Esophagus muscularis mucosa (tissue), 4 donors: ENCODE measurements at regions not wholly inside any gene's neighbourhood (a gene's known extent, or its start where the extent isn't known, plus 50 kb on each side); places are given as distances from the start of the nearest gene placed in this dataset.

Experiments
- DNase-seq: peaks from one replicate; pipeline ENCODE4 v3.0.0-alpha.2; 2017; ENCODE audit errors: extremely low spot score
- H3K27ac ChIP-seq, 4 donors: fragments of 200-600 bp; sonication (generic); replicated peaks in 1 of 4; 1 replicate in 3 of 4; 2 replicates in 1 of 4; pipeline ENCODE4 v1.5.1; 2016 to 2019; ENCODE audit warnings: mild to moderate bottlenecking in 1 of 4
- H3K27me3 ChIP-seq, 4 donors: fragments of 200-600 bp; sonication (generic); one replicate each; pipeline versions ENCODE4 v1.5.1 to v1.6.0; 2016 to 2019
- H3K36me3 ChIP-seq, 4 donors: fragments of 200-600 bp; sonication (generic); one replicate each; pipeline ENCODE4 v1.5.1; 2016 to 2019
- H3K4me1 ChIP-seq, 4 donors: fragments of 200-600 bp; sonication (generic); one replicate each; pipeline ENCODE4 v1.5.1; 2016 to 2019
- H3K4me3 ChIP-seq, 4 donors: fragments of 200-600 bp; sonication (generic); 1 replicate in 2 of 4; 2 replicates in 2 of 4; pipeline ENCODE4 v1.5.1; 2016 to 2019; ENCODE audit warnings: mild to moderate bottlenecking in 4 of 4, moderate library complexity in 1 of 4
- H3K9me3 ChIP-seq, 4 donors: fragments of 200-600 bp; sonication (generic); 1 replicate in 3 of 4; 2 replicates in 1 of 4; pipeline ENCODE4 v1.5.1; 2016 to 2019
- CTCF ChIP-seq, 3 experiments: fragments of 200-600 bp in 2 of 3; fragments of 450-650 bp in 1 of 3; sonication (generic) in 2 of 3; IDR thresholded peaks; one replicate each; pipeline ENCODE4 v1.5.1; 2017 to 2019; ENCODE audit warnings: antibody characterized with exemption in 3 of 3, mild to moderate bottlenecking in 2 of 3, moderate library complexity in 1 of 3
- EP300 ChIP-seq: sonication (generic); formaldehyde crosslinking; IDR thresholded peaks from one replicate; pipeline ENCODE4 v1.6.1; 2017; ENCODE audit warnings: antibody characterized with exemption
- POLR2A ChIP-seq: fragments of 450-650 bp; IDR thresholded peaks from one replicate; pipeline ENCODE4 v1.6.1; 2017; ENCODE audit warnings: antibody characterized with exemption, moderate library complexity, mild to moderate bottlenecking, low read depth
- POLR2AphosphoS5 ChIP-seq, 2 donors: sonication (generic); formaldehyde crosslinking; IDR thresholded peaks; one replicate each; pipeline ENCODE4 v1.6.1; 2017; ENCODE audit warnings: antibody characterized with exemption in 2 of 2
- WGBS: methylation state at CpG from one replicate; pipeline ENCODE4 v1.1.5; 2018; 5-methylcytosine and 5-hydroxymethylcytosine counted together
- intact Hi-C: fragments of 100-400 bp; cut with DNase I; formaldehyde crosslinking; loops from one replicate; pipeline ENCODE4 v1.15.1; 2023

DNA sequence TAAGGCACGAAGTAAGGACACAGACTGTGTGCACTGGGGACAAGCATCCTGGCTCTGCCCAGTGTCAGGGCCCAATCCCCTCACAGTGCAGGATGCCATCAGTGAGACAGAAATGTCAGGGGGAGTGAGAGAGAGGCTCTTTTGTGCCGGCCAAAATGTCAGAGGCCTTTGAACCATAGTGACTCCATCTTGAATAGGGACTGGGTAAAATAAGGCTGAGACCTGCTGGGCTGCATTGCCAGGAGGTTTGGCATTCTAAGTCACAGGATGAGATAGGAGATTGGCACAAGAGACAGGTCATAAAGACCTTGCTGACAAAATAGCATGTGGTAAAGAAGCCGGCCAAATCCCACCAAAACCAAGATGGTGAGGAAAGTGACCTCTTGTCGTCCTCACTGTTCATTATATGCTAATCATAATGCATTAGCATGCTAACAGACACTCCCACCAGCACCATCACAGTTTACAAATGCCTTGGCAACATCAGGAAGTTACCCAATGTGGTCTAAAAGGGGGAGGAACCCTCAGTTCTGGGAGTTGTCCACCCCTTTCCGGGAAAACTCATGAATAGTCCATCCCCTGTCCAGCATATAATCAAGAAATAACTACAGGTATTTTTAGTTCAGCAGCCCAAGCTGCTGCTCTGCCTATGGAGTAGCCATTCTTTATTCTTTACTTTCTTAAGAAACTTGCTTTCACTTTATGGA is 337.4 kb downstream of the LPIN1 start:
- no peak for TF ChIP-seq POLR2A
- no peaks in the 10 kb centered on the region for H3K36me3 ChIP-seq
- 86% methylated on average over 5 of the region's 5 CpGs for WGBS
- DNase-seq, result no peak
- no peak overlapping the region for H3K4me3 ChIP-seq
- H3K4me1 ChIP-seq, result no peaks in the 10 kb centered on the region
- intact Hi-C loops, result no loop called here
- no peak overlapping the region for H3K27ac ChIP-seq
- H3K27me3 ChIP-seq, result no peaks in the 10 kb centered on the region
- peaks cover 0 to 5% (median 0%) of the 10 kb centered on the region in 4 donors for H3K9me3 ChIP-seq

- TF ChIP-seq EP300, result no peak
- TF ChIP-seq POLR2A, result no peak
- no peak for TF ChIP-seq CTCF (IDR thresholded peaks at IDR 0.05)
- no peak for TF ChIP-seq POLR2AphosphoS5 (IDR thresholded peaks at IDR 0.05)
- Histone ChIP-seq H3K27me3 (no peaks in the 10 kb centered on the region), H3K4me1 (no peaks in the 10 kb centered on the region), H3K36me3 (no peaks in the 10 kb centered on the region), H3K27ac (no peak overlapping the region), H3K4me3 (no peak overlapping the region), H3K9me3 (peaks cover 0 to 5% (median 0%) of the 10 kb centered on the region in 4 donors)
- DNase-seq, result no peak
- intact Hi-C loops, result no loop called here
- 84% methylated on average over 2 of the region's 2 CpGs for WGBS
Measured at GRCh38 chr2:12087175-12087574, 340.7 kb downstream of the LPIN1 start.

- intact Hi-C loops, result no loop called here
- no peak overlapping the region for H3K4me3 ChIP-seq
- TF ChIP-seq POLR2A (no peak), EP300 (no peak), CTCF (IDR thresholded peaks at IDR 0.05) (no peak), POLR2AphosphoS5 (IDR thresholded peaks at IDR 0.05) (no peak)
- peaks cover 0 to 5% (median 0%) of the 10 kb centered on the region in 4 donors for H3K9me3 ChIP-seq
- WGBS, result 100% methylated on average over 1 of the region's 1 CpG
- H3K27me3 ChIP-seq, result no peaks in the 10 kb centered on the region
- DNase-seq, result no peak
- H3K27ac ChIP-seq, result no peak overlapping the region
- H3K36me3 ChIP-seq, result no peaks in the 10 kb centered on the region
- no peaks in the 10 kb centered on the region for H3K4me1 ChIP-seq
Measured at GRCh38 chr2:12087671-12088380, 341.4 kb downstream of the LPIN1 start.

DNA sequence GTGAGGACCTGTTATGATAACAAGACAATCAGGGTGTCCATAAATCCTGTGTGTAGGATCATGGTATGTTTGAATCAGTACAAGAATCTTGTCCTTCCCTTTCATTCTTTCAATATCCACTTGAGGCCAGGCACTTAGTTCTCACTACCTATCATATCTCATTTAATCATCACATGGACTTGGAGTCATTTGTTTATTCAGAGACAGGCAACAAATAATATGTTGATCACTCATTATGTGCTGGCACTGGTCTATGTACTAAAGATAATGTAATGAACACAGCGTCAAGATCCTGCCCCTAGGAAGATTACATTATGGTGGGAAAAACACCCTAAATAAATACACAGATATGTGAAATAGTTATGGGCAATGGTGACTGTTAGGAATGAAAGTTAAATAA is 342.6 kb downstream of the LPIN1 start:
- intact Hi-C loops, result no loop called here
- H3K9me3 ChIP-seq, result peaks cover 0 to 5% (median 0%) of the 10 kb centered on the region in 4 donors
- no peak overlapping the region for H3K27ac ChIP-seq
- H3K36me3 ChIP-seq, result no peaks in the 10 kb centered on the region
- H3K4me1 ChIP-seq, result no peaks in the 10 kb centered on the region
- no peaks in the 10 kb centered on the region for H3K27me3 ChIP-seq
- no peak overlapping the region for H3K4me3 ChIP-seq
- DNase-seq, result no peak
- 100% methylated on average over 1 of the region's 1 CpG for WGBS
- TF ChIP-seq EP300, result no peak

GRCh38 chr2:12089496-12089895 is 343.1 kb downstream of the LPIN1 start:
- Histone ChIP-seq H3K4me3 (no peak overlapping the region), H3K36me3 (no peaks in the 10 kb centered on the region), H3K27me3 (no peaks in the 10 kb centered on the region), H3K9me3 (peaks cover 0 to 5% (median 0%) of the 10 kb centered on the region in 4 donors), H3K4me1 (no peaks in the 10 kb centered on the region), H3K27ac (no peak overlapping the region)
- intact Hi-C loops, result no loop called here
- no peak for DNase-seq
- TF ChIP-seq CTCF (IDR thresholded peaks at IDR 0.05) (no peak), EP300 (no peak), POLR2A (no peak), POLR2AphosphoS5 (IDR thresholded peaks at IDR 0.05) (no peak)
- 87% methylated on average over 7 of the region's 7 CpGs for WGBS
